ENCODE measurements at regions not wholly inside any gene's neighbourhood (a gene's known extent, or its start where the extent isn't known, plus 50 kb on each side); places are given as distances from the start of the nearest gene placed in this dataset.
"Not testable (repeated sequence)": the region's sequence is repeated elsewhere in the genome, so short reads cannot be mapped to it uniquely, and the experiment has no call there.

DNA sequence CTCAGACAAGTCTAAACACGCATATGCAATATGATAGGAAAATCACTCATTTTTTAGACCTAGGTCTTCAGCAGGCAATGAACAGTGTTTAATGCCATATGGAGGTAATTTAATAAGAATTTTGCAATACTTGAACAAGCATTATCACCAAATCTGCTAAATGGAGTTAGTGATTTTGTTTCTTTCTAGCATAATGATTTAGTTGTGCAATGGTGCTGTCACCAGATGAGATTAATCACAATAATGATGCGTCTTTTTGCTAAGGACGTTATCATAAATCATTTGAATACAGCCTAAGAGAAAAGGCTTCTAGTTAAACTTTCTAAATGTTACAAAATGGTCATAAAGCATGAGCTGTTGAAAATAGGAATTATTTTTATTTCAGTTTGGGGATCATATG lies 170.0 kb upstream of the SLC16A7 start:
- no TSS peak for BruUV-seq (replicated peaks)
- TF ChIP-seq EZH2 (IDR thresholded peaks at IDR 0.05; ENCODE audit: borderline replicate concordance, low read depth, low read length, poor library complexity, severe bottlenecking) (no peak), CTCF (conservative IDR thresholded peaks at IDR 0.05; ENCODE audit: low read depth, low read length) (no peak)
- no peaks in the 10 kb centered on the region for H3K27me3 ChIP-seq (replicated peaks; ENCODE audit: insufficient read depth, low read depth, low read length, poor library complexity)
- DNase-seq (ENCODE audit: low spot score): peak; percentile 15
- no peak overlapping the region for H3K4me3 ChIP-seq (ENCODE audit: low read depth, low read length, poor library complexity, severe bottlenecking)
- intact Hi-C loops (cut with micrococcal nuclease; ENCODE audit: unreplicated experiment): no loop called here
- ChIA-PET CTCF (no interaction called here), POLR2A (ENCODE audit: low non-redundant PET) (no interaction called here)
- no peaks in the 10 kb centered on the region for H3K9me3 ChIP-seq (ENCODE audit: low read depth, low read length, poor library complexity, severe bottlenecking)
- no peak overlapping the region for H3K27ac ChIP-seq (ENCODE audit: low read depth, low read length, poor library complexity, severe bottlenecking)
- H3K4me1 ChIP-seq (ENCODE audit: insufficient read depth, low read length, poor library complexity, severe bottlenecking): no peaks in the 10 kb centered on the region
- H3K36me3 ChIP-seq (ENCODE audit: insufficient read depth, low read length, poor library complexity, severe bottlenecking): no peaks in the 10 kb centered on the region

GRCh38 chr12:59424666-59425065 lies 171.2 kb upstream of the SLC16A7 start:
- H3K36me3 ChIP-seq (ENCODE audit: insufficient read depth, low read length, poor library complexity, severe bottlenecking); H3K9me3 ChIP-seq (ENCODE audit: low read depth, low read length, poor library complexity, severe bottlenecking); H3K4me3 ChIP-seq (ENCODE audit: low read depth, low read length, poor library complexity, severe bottlenecking); H3K4me1 ChIP-seq (ENCODE audit: insufficient read depth, low read length, poor library complexity, severe bottlenecking); intact Hi-C loops (cut with micrococcal nuclease; ENCODE audit: unreplicated experiment); CTCF ChIA-PET; DNase-seq (ENCODE audit: low spot score); BruUV-seq (replicated peaks); H3K27ac ChIP-seq (ENCODE audit: low read depth, low read length, poor library complexity, severe bottlenecking); POLR2A ChIA-PET (ENCODE audit: low non-redundant PET); H3K27me3 ChIP-seq (replicated peaks; ENCODE audit: insufficient read depth, low read depth, low read length, poor library complexity): not testable (repeated sequence)

DNA sequence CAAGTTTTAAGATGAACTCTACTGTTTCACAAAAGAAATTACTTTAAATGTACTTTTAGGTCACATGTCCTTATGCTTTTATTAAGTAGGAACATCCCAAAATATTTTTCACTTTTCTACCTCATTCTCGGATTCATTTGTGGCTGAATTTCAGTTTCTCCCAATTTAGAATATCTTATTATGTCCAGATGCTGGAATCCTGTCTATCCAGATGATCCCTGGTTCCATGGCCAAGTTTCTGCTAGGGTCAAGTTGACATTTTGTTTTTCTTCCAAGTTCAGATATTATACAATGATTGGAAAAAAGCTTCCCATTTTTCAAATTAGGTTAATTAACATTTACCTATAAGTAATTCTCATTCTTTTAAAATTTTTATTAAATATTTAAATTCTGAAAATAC lies 181.8 kb upstream of the SLC16A7 start:
- H3K4me1 ChIP-seq (ENCODE audit: insufficient read depth, low read length, poor library complexity, severe bottlenecking): no peaks in the 10 kb centered on the region
- DNase-seq (ENCODE audit: low spot score): no peak
- no peak overlapping the region for H3K27ac ChIP-seq (ENCODE audit: low read depth, low read length, poor library complexity, severe bottlenecking)
- intact Hi-C loops (cut with micrococcal nuclease; ENCODE audit: unreplicated experiment): no loop called here
- H3K9me3 ChIP-seq (ENCODE audit: low read depth, low read length, poor library complexity, severe bottlenecking): no peaks in the 10 kb centered on the region
- ChIA-PET POLR2A (ENCODE audit: low non-redundant PET) (no interaction called here), CTCF (no interaction called here)
- BruUV-seq (replicated peaks): no TSS peak
- no peaks in the 10 kb centered on the region for H3K36me3 ChIP-seq (ENCODE audit: insufficient read depth, low read length, poor library complexity, severe bottlenecking)
- H3K27me3 ChIP-seq (replicated peaks; ENCODE audit: insufficient read depth, low read depth, low read length, poor library complexity): no peaks in the 10 kb centered on the region
- TF ChIP-seq EZH2 (IDR thresholded peaks at IDR 0.05; ENCODE audit: borderline replicate concordance, low read depth, low read length, poor library complexity, severe bottlenecking) (no peak), CTCF (conservative IDR thresholded peaks at IDR 0.05; ENCODE audit: low read depth, low read length) (no peak)
- no peak overlapping the region for H3K4me3 ChIP-seq (ENCODE audit: low read depth, low read length, poor library complexity, severe bottlenecking)

GRCh38 chr12:59408431-59408830 lies 187.4 kb upstream of the SLC16A7 start:
- Histone ChIP-seq H3K27ac (ENCODE audit: low read depth, low read length, poor library complexity, severe bottlenecking) (no peak overlapping the region), H3K4me1 (ENCODE audit: insufficient read depth, low read length, poor library complexity, severe bottlenecking) (no peaks in the 10 kb centered on the region), H3K36me3 (ENCODE audit: insufficient read depth, low read length, poor library complexity, severe bottlenecking) (no peaks in the 10 kb centered on the region), H3K27me3 (replicated peaks; ENCODE audit: insufficient read depth, low read depth, low read length, poor library complexity) (no peaks in the 10 kb centered on the region), H3K4me3 (ENCODE audit: low read depth, low read length, poor library complexity, severe bottlenecking) (no peak overlapping the region), H3K9me3 (ENCODE audit: low read depth, low read length, poor library complexity, severe bottlenecking) (no peaks in the 10 kb centered on the region)
- ChIA-PET POLR2A (ENCODE audit: low non-redundant PET) (no interaction called here), CTCF (interaction anchor here (0.7 kb wide), 1 partner anchor 20 kb away, joined by 3 read pairs; no protein-coding TSS in a partner anchor)
- no peak for DNase-seq (ENCODE audit: low spot score)
- BruUV-seq (replicated peaks): no TSS peak
- TF ChIP-seq CTCF (conservative IDR thresholded peaks at IDR 0.05; ENCODE audit: low read depth, low read length) (no peak), EZH2 (IDR thresholded peaks at IDR 0.05; ENCODE audit: borderline replicate concordance, low read depth, low read length, poor library complexity, severe bottlenecking) (no peak)
- intact Hi-C loops (cut with micrococcal nuclease; ENCODE audit: unreplicated experiment): no loop called here
